ENCODE measurements at regions not wholly inside any gene's neighbourhood (a gene's known extent, or its start where the extent isn't known, plus 50 kb on each side); places are given as distances from the start of the nearest gene placed in this dataset.

GRCh38 chr15:98554272-98555172, 93.8 kb upstream of the IGF1R start:
- Histone ChIP-seq H3K4me1 (no peaks in the 10 kb centered on the region), H3K27ac (no peak overlapping the region), H3K9me3 (no peaks in the 10 kb centered on the region), H3K4me3 (no peak overlapping the region), H3K36me3 (no peaks in the 10 kb centered on the region), H3K27me3 (no peaks in the 10 kb centered on the region)
- intact Hi-C loops (cut with DNase I): no loop called here
- no peak for TF ChIP-seq CTCF (IDR thresholded peaks at IDR 0.05)
- DNase-seq (ENCODE audit: low spot score in 2 of 2): no peak

- Histone ChIP-seq H3K27me3 (no peaks in the 10 kb centered on the region), H3K27ac (no peak overlapping the region), H3K4me3 (no peak overlapping the region), H3K36me3 (no peaks in the 10 kb centered on the region), H3K9me3 (no peaks in the 10 kb centered on the region), H3K4me1 (no peaks in the 10 kb centered on the region)
- TF ChIP-seq CTCF (IDR thresholded peaks at IDR 0.05): no peak
- intact Hi-C loops (cut with DNase I): no loop called here
- DNase-seq (ENCODE audit: low spot score in 2 of 2): no peak
These were observed 93.2 kb upstream of the IGF1R start for GRCh38 chr15:98555173-98555515.

GRCh38 chr15:98556321-98556720, 92.0 kb upstream of the IGF1R start:
- no peak overlapping the region for H3K27ac ChIP-seq
- no peak overlapping the region for H3K4me3 ChIP-seq
- no peak for DNase-seq (ENCODE audit: low spot score in 2 of 2)
- H3K27me3 ChIP-seq: no peaks in the 10 kb centered on the region
- H3K4me1 ChIP-seq: no peaks in the 10 kb centered on the region
- intact Hi-C loops (cut with DNase I): no loop called here
- H3K9me3 ChIP-seq: no peaks in the 10 kb centered on the region
- TF ChIP-seq CTCF (IDR thresholded peaks at IDR 0.05): no peak
- H3K36me3 ChIP-seq: no peaks in the 10 kb centered on the region

GRCh38 chr15:98560338-98560737, 88.0 kb upstream of the IGF1R start:
- Histone ChIP-seq H3K4me1 (no peaks in the 10 kb centered on the region), H3K27ac (no peak overlapping the region), H3K9me3 (no peaks in the 10 kb centered on the region), H3K36me3 (no peaks in the 10 kb centered on the region), H3K4me3 (no peak overlapping the region), H3K27me3 (no peaks in the 10 kb centered on the region)
- DNase-seq (ENCODE audit: low spot score in 2 of 2): no peak
- TF ChIP-seq CTCF (IDR thresholded peaks at IDR 0.05): no peak
- intact Hi-C loops (cut with DNase I): no loop called here

GRCh38 chr15:98561169-98561941, 87.0 kb upstream of the IGF1R start:
- DNase-seq (ENCODE audit: low spot score in 2 of 2): no peak
- H3K4me1 ChIP-seq: no peaks in the 10 kb centered on the region
- H3K4me3 ChIP-seq: no peak overlapping the region
- H3K36me3 ChIP-seq: no peaks in the 10 kb centered on the region
- intact Hi-C loops (cut with DNase I): no loop called here
- H3K27me3 ChIP-seq: no peaks in the 10 kb centered on the region
- no peak for TF ChIP-seq CTCF (IDR thresholded peaks at IDR 0.05)
- no peak overlapping the region for H3K27ac ChIP-seq
- H3K9me3 ChIP-seq: no peaks in the 10 kb centered on the region

Data from ascending aorta (tissue), 2 donors.